ENCODE measurements at regions not wholly inside any gene's neighbourhood (a gene's known extent, or its start where the extent isn't known, plus 50 kb on each side); places are given as distances from the start of the nearest gene placed in this dataset.

- TF ChIP-seq CTCF (IDR thresholded peaks at IDR 0.05) (no peak), IRF3 (IDR thresholded peaks at IDR 0.05; ENCODE audit: low read depth, low read length) (no peak), NRF1 (IDR thresholded peaks at IDR 0.05; ENCODE audit: low read depth, low read length) (no peak), YY1 (IDR thresholded peaks at IDR 0.05; ENCODE audit: low read depth) (no peak), MAX (IDR thresholded peaks at IDR 0.05; ENCODE audit: low read depth) (no peak)
- TF ChIP-seq, protein P1, sequence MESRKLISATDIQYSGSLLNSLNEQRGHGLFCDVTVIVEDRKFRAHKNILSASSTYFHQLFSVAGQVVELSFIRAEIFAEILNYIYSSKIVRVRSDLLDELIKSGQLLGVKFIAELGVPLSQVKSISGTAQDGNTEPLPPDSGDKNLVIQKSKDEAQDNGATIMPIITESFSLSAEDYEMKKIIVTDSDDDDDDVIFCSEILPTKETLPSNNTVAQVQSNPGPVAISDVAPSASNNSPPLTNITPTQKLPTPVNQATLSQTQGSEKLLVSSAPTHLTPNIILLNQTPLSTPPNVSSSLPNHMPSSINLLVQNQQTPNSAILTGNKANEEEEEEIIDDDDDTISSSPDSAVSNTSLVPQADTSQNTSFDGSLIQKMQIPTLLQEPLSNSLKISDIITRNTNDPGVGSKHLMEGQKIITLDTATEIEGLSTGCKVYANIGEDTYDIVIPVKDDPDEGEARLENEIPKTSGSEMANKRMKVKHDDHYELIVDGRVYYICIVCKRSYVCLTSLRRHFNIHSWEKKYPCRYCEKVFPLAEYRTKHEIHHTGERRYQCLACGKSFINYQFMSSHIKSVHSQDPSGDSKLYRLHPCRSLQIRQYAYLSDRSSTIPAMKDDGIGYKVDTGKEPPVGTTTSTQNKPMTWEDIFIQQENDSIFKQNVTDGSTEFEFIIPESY (IDR thresholded peaks at IDR 0.05; ENCODE audit: borderline replicate concordance, low read depth) = no peak
These were observed 226.7 kb upstream of the TSHZ3 start for GRCh38 chr19:31575846-31576335.

All from SK-N-SH (cell line).